Endothelial cell of umbilical vein (primary cell): ENCODE measurements at regions not wholly inside any gene's neighbourhood (a gene's known extent, or its start where the extent isn't known, plus 50 kb on each side); places are given as distances from the start of the nearest gene placed in this dataset.

Experiments
- EZH2 ChIP-seq: IDR thresholded peaks from 2 replicates; pipeline ENCODE4 v1.6.1; 2012; ENCODE audit warnings: borderline replicate concordance, low read depth, mild to moderate bottlenecking, moderate library complexity, low read length, inconsistent platforms; ENCODE audit not compliant: severe bottlenecking
- GATA2 ChIP-seq: IDR thresholded peaks from 2 replicates; pipeline ENCODE4 v1.7.0; 2011; ENCODE audit warnings: low read depth, mild to moderate bottlenecking, moderate library complexity, mixed read lengths, low read length; ENCODE audit not compliant: insufficient read length, insufficient read depth
- JUN ChIP-seq: IDR thresholded peaks from 2 replicates; pipeline ENCODE4 v1.6.1; 2011; ENCODE audit warnings: borderline replicate concordance, low read depth; ENCODE audit not compliant: insufficient read length, insufficient read depth
- MYC ChIP-seq: IDR thresholded peaks from one replicate; pipeline ENCODE4 v1.6.1; 2011; ENCODE audit warnings: mild to moderate bottlenecking, low read depth, low read length
- POLR2A ChIP-seq: IDR thresholded peaks from 2 replicates; pipeline ENCODE4 v1.6.1; 2012; ENCODE audit warnings: low read depth, mild to moderate bottlenecking, control low read depth, low read length
- TF ChIP-seq, protein P1 (sequence below), 2 donors: IDR thresholded peaks; 1 replicate in 1 of 2; 2 replicates in 1 of 2; pipeline ENCODE4 v1.5.1; 2011; ENCODE audit warnings: low read length in 2 of 2, mild to moderate bottlenecking in 2 of 2, moderate library complexity in 2 of 2, control low read depth in 1 of 2, inconsistent platforms in 1 of 2, low read depth in 1 of 2; ENCODE audit not compliant: insufficient read depth in 1 of 2; ENCODE audit errors: extremely low read depth in 1 of 2
- TF ChIP-seq, protein P2 (sequence below): IDR thresholded peaks from 2 replicates; pipeline ENCODE4 v1.6.1; 2011; ENCODE audit not compliant: insufficient read depth, insufficient read length

- TF ChIP-seq EZH2 (no peak), MYC (no peak), POLR2A (no peak), JUN (no peak), GATA2 (no peak)
- TF ChIP-seq, protein P1, sequence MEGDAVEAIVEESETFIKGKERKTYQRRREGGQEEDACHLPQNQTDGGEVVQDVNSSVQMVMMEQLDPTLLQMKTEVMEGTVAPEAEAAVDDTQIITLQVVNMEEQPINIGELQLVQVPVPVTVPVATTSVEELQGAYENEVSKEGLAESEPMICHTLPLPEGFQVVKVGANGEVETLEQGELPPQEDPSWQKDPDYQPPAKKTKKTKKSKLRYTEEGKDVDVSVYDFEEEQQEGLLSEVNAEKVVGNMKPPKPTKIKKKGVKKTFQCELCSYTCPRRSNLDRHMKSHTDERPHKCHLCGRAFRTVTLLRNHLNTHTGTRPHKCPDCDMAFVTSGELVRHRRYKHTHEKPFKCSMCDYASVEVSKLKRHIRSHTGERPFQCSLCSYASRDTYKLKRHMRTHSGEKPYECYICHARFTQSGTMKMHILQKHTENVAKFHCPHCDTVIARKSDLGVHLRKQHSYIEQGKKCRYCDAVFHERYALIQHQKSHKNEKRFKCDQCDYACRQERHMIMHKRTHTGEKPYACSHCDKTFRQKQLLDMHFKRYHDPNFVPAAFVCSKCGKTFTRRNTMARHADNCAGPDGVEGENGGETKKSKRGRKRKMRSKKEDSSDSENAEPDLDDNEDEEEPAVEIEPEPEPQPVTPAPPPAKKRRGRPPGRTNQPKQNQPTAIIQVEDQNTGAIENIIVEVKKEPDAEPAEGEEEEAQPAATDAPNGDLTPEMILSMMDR (IDR thresholded peaks at IDR 0.05; ENCODE audit: extremely low read depth in 1 of 2, insufficient read depth in 1 of 2, low read depth in 1 of 2, low read length in 2 of 2), result no peak
- TF ChIP-seq, protein P2, sequence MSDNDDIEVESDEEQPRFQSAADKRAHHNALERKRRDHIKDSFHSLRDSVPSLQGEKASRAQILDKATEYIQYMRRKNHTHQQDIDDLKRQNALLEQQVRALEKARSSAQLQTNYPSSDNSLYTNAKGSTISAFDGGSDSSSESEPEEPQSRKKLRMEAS, result no peak
Measured at GRCh38 chr11:134944131-134944530, 532.1 kb upstream of the B3GAT1 start.
